ENCODE measurements at regions not wholly inside any gene's neighbourhood (a gene's known extent, or its start where the extent isn't known, plus 50 kb on each side); places are given as distances from the start of the nearest gene placed in this dataset.
"Not testable (repeated sequence)": the region's sequence is repeated elsewhere in the genome, so short reads cannot be mapped to it uniquely, and the experiment has no call there.

DNA sequence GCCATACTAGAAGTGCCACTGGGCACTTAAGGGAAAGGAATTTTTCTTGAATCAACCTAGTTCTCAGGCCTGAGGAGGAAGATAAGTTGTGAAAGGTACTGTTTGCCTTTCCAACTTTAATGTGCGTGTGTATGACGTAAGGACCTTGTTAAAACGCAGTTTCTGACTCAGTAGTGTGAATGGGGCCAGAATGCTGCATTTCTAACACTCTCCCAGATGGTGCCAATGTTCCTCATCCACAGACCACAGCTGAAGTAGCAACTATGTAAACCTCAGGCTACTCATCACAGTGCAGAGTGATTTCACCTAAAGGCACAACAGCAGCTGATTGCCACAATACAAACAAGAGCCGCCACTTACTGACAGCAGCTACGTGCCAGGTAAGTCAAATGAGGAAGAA, 103.6 kb downstream of the OTOL1 start:
- no peak for DNase-seq (ENCODE audit: low spot score)

DNA sequence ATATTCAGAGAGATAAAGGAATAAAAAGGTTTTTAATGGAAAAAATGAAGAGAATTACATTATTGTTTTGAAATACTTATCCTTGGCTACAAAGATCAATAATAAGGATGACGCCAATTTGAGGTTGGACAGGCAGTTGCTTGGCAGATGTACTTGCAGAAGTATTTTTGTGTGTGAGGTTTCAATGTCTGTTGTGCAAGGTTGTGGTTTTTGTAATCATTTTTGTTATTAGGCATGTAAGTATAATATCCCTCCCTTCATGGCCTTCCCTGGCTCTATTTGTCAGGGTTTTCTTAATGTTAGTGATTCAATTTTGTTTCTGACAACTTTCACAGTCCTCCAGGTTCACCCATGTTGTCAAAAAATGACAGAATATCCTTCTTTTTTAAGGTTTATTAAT, 105.9 kb downstream of the OTOL1 start:
- no peak for DNase-seq (ENCODE audit: low spot score)

DNA sequence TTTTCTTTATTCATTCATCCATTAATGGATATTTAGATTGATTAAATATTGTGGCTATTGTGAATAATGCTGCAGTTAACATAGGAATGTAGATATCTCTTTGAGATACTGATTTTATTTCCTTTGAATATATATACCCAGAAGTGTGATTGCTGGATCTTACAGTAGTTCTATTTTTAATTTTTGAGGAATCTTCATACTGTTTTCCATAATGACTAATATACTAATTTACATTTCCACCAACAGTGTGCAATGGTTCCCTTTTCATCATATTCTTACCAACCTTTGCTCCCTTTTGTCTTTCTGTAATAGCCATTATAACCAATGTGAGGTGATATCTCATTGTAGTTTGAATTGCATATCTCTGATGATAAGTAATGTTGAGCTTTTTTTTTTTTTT, 106.3 kb downstream of the OTOL1 start:
- DNase-seq (ENCODE audit: low spot score), result no peak

DNA sequence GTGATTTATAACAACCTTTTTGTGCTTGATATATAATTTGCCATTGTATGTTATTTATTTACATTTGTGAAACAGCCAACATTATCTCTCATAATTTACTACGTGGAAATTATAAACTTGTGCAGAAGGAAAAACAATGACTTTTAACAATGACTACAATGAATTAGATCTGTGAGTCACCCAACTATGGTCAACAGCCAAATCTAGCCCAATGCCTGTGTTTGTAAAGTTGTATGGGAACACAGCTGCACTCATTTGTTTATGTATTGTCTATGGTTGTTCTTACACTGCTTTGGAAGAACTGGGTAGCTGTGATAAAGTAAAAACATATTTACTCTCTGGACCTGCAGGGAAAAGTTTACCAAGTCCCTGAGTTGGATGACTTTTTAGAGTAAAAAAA, 110.4 kb downstream of the OTOL1 start:
- no peak for DNase-seq (ENCODE audit: low spot score)

- no peak for DNase-seq (ENCODE audit: low spot score)
Measured at GRCh38 chr3:161619351-161619750, 122.7 kb downstream of the OTOL1 start.

DNA sequence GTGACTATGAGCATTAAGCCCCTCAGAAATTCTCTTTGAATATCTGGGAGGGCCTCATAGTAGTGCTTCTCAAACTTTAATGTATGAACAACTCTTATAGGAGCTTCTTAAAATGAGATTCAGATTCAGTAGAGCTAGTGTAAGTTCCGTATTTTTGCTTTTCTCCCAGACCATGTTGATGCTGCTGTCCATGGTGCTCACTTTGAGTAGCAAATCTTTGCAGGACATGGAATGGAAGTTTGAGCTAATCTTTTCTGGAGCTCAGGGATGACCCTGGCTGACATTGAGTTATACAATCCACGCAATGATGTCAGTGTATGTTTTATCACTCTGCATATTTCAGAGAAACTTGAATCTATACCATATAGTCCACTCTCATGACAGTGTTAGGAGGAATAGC, 134.2 kb downstream of the OTOL1 start:
- no peak for DNase-seq (ENCODE audit: low spot score)

- DNase-seq (ENCODE audit: low spot score), result no peak
Measured at GRCh38 chr3:161631536-161631935, 134.9 kb downstream of the OTOL1 start.

DNA sequence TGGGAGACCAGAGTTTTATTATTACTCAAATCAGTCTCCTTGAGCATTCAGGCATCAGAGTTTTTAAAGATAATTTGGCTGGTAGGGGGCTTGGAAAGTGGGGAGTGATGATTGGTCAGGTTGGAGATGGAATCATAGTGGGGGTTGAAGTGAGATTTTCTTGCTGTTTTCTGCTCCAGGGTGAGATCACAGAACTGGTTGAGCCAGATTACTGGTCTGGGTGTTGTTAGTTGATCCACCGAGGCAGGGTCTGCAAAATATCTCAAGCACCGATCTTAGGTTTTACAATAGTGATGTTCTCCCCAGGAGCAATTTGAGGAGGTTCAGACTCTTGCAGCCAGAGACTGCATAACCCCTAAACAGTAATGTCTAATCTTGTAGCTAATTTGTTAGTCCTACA, 141.0 kb downstream of the OTOL1 start:
- no peak for DNase-seq (ENCODE audit: low spot score)

DNA sequence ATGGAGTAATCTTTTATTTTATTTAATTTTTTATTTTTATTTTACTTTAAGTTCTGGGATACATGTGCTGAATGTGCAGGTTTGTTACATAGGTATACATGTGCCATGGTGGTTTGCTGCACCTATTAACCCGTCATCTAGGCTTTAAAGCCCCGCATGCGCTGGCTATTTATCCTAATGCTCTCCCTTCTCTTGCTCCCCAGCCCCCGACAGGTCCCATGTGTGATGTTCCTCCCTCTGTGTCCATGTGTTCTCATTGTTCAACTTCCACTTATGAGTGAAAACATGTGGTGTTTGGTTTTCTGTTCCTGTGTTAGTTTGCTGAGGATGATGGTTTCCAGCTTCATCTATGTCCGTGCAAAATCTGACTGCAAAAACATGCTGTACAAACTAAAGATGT, 142.5 kb downstream of the OTOL1 start:
- not testable (repeated sequence) for DNase-seq (ENCODE audit: low spot score)

GRCh38 chr3:161640181-161640580, 143.6 kb downstream of the OTOL1 start:
- DNase-seq (ENCODE audit: low spot score), result no peak

GRCh38 chr3:161641287-161641686, 144.7 kb downstream of the OTOL1 start:
- DNase-seq (ENCODE audit: low spot score), result no peak

GRCh38 chr3:161644891-161645635, 148.5 kb downstream of the OTOL1 start:
- no peak for DNase-seq (ENCODE audit: low spot score)

- no peak for DNase-seq (ENCODE audit: low spot score)
Measured at GRCh38 chr3:161647936-161648470, 151.4 kb downstream of the OTOL1 start.

DNA sequence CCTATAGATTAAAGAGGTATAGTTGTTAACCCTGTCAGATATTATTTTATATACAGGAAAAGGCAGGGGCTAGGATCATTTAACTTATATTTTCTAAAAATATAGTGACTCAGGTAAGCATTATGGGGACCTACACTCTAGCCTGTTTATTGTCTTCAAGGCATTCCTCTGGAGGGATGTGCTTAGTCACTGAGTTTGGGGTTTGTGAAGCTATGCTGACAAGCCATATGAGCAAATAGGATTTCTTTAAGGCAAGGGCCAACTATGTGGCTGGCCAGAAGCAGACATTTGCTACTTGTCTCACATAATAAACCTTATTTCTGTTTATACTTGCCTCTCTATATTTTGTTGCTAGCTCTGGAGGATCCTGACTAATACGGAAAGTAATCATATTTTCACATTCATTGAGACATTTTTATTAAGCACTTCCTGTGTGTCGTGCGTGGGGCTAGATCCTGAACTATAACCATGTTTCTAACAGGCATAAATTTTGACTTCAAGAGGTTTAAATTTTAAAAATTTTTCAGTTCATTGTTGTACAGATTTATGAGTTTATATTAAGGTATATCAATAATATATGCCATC, 153.4 kb downstream of the OTOL1 start:
- DNase-seq (ENCODE audit: low spot score), result no peak

DNA sequence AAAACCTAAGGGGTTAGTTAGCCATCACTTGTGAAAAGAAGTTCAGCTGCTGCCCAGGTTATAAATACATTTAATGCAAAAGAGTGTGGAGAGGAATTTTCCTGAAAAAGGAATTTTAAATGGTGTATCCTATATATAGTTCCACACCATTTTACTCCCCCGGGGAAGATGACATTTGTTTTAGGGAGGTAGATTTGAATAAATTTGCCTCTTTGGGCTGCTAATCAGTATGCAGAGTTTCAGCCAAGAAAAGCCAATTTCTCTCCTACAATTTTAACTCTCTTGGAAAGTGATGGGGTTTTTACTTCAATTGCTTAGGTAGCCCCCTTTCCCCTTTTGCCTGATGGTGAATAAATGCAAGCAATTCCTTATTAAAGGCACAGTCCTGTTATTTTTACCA, 161.2 kb downstream of the OTOL1 start:
- DNase-seq (ENCODE audit: low spot score), result no peak

- no peak for DNase-seq (ENCODE audit: low spot score)
Measured at GRCh38 chr3:161671141-161671540, 174.5 kb downstream of the OTOL1 start.

DNA sequence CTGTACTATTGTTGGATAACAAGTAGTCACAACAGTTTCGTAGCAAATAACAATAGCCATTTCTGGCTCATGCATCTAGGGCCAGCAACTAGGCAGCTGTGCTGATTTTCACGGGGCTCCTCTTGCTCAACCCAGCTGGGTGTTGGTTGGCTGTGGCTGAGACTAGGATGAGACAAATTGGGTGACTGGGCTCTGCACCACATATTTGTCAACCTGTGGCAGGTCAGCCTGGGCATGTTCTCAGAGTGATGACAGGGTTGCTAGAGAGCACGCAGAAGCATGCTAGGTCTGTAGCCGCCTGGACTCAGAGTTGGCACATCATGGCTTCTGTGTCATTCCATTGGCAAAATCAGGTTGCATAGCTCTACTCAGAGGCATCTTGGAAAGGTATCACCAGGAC, 175.9 kb downstream of the OTOL1 start:
- DNase-seq (ENCODE audit: low spot score), result no peak

GRCh38 chr3:161673866-161674265, 177.3 kb downstream of the OTOL1 start:
- DNase-seq (ENCODE audit: low spot score), result no peak

- no peak for DNase-seq (ENCODE audit: low spot score)
Measured at GRCh38 chr3:161674402-161674801, 177.8 kb downstream of the OTOL1 start.

- not testable (repeated sequence) for DNase-seq (ENCODE audit: low spot score)
Measured at GRCh38 chr3:161681831-161682230, 185.2 kb downstream of the OTOL1 start.

DNA sequence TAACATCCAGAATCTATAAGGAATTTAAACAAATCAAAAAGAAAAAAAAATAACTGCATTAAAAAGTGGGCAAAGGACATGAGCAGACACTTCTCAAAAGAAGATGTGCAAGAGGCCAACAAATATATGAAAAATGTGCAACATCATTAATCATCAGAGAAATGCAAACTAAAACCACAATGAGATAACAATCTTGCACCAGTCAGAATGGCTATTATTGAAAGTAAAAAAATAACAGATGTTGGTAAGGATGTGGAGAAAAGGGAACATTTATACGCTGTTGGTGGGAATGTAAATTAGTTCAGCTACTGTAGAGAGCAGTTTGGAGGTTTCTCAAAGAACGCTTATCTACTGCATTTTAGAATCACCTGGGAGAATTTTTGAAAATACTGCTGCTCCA, 186.1 kb downstream of the OTOL1 start:
- DNase-seq (ENCODE audit: low spot score), result no peak

DNA sequence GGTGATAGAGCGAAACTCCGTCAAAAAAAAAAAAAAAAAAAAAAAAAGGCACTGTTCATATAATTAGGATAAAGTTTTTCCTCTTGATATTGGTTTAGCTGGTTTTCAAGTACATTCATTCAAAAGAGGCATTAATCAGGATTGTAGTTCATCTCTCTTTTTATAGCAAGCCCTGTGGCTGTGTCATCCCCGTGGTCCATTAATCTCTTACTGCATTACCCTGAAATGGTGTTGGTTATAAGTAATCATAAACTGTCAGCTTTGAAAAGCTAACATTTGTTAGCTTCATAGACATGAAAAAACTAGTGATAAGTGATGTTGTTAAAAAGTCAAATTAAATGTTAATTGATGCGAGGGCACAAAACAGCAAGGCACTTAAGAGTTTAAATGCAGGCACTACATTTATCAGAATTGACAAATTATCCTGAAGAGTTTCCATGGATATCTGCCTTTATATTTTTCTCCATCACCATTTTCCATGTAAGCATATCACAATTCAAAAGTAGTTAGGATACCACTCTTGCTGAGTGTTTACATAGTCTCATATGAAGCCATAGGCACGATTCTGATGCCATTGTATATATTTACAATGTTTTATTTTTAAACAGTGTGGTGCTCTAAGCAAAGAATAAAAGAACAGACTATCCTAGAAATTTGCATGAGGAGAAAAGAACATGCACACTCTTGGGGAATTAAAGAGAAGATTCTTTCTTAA, 193.1 kb downstream of the OTOL1 start:
- no peak for DNase-seq (ENCODE audit: low spot score)

DNA sequence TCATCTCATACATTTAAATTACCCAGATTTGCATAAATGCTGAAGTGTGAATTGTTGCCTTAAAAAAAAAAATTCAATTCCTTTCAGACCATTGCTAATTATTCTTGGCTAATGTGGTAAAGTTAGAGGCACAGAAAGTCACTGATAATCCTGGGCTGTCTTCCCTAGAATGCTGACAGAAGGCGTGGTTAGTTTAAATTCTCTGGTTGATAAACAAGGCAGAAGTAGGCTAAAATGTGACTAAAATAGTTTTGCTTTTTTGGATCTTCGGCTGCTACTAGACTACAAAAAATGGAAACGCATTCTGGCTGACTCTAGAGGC, 193.7 kb downstream of the OTOL1 start:
- DNase-seq (ENCODE audit: low spot score), result no peak

Data from HuH-7.5 (cell line).